ENCODE measurements at regions not wholly inside any gene's neighbourhood (a gene's known extent, or its start where the extent isn't known, plus 50 kb on each side); places are given as distances from the start of the nearest gene placed in this dataset.

GRCh38 chr11:44452827-44453572 is 112.5 kb upstream of the CD82 start:
- H3K4me3 ChIP-seq, result no peak overlapping the region
- no peak overlapping the region for H3K4me2 ChIP-seq
- DNase-seq (ENCODE audit: low read depth in 1 of 2, low spot score in 1 of 2) (no peak), ATAC-seq (no peak), FAIRE-seq (no peak)
- CTCF ChIA-PET, result interaction anchor here (1.2 kb wide), 1 partner anchor 140 kb away, joined by 3 read pairs; no protein-coding TSS in a partner anchor
- no peak for TF ChIP-seq HOXB13 (CRISPR knock-in tag; IDR thresholded peaks at IDR 0.05; ENCODE audit: low read depth)
- no peak for TF ChIP-seq ZNF302 (CRISPR knock-in tag; IDR thresholded peaks at IDR 0.05)
- WGBS (ENCODE audit: missing lambda C conversion rate), result 70% methylated on average over 9 of the region's 10 CpGs
- H3K4me1 ChIP-seq, result no peaks in the 10 kb centered on the region
- POLR2A ChIA-PET, result no interaction called here
- H3K9me3 ChIP-seq, result no peaks in the 10 kb centered on the region
- no peak overlapping the region for H3K27ac ChIP-seq

GRCh38 chr11:44453871-44454270 is 111.6 kb upstream of the CD82 start:
- H3K9me3 ChIP-seq, result no peaks in the 10 kb centered on the region
- H3K27ac ChIP-seq, result no peak overlapping the region
- no peak for TF ChIP-seq CBX8 (IDR thresholded peaks at IDR 0.05)
- no peak for TF ChIP-seq MYC (IDR thresholded peaks at IDR 0.05; ENCODE audit: borderline replicate concordance, low read length)
- no peak for TF ChIP-seq RCOR1 (IDR thresholded peaks at IDR 0.05; ENCODE audit: low read depth, low read length)
- TF ChIP-seq, protein P1, sequence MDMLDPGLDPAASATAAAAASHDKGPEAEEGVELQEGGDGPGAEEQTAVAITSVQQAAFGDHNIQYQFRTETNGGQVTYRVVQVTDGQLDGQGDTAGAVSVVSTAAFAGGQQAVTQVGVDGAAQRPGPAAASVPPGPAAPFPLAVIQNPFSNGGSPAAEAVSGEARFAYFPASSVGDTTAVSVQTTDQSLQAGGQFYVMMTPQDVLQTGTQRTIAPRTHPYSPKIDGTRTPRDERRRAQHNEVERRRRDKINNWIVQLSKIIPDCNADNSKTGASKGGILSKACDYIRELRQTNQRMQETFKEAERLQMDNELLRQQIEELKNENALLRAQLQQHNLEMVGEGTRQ (IDR thresholded peaks at IDR 0.05), result no peak
- TF ChIP-seq TP53 (CRISPR knock-in tag; IDR thresholded peaks at IDR 0.05), result no peak
- no peak for TF ChIP-seq HOXB13 (CRISPR knock-in tag; IDR thresholded peaks at IDR 0.05; ENCODE audit: low read depth)
- TF ChIP-seq JUNB (IDR thresholded peaks at IDR 0.05), result no peak
- no peak for TF ChIP-seq GATA3 (IDR thresholded peaks at IDR 0.05; ENCODE audit: borderline replicate concordance)
- no peak for TF ChIP-seq CHD4 (IDR thresholded peaks at IDR 0.05; ENCODE audit: borderline replicate concordance)
- TF ChIP-seq, protein P2, sequence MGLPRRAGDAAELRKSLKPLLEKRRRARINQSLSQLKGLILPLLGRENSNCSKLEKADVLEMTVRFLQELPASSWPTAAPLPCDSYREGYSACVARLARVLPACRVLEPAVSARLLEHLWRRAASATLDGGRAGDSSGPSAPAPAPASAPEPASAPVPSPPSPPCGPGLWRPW (IDR thresholded peaks at IDR 0.05), result no peak
- no peak for TF ChIP-seq FOSB (CRISPR knock-in tag; IDR thresholded peaks at IDR 0.05)
- TF ChIP-seq ZSCAN20 (CRISPR knock-in tag; IDR thresholded peaks at IDR 0.05), result no peak
- no peak for TF ChIP-seq FOSL2 (IDR thresholded peaks at IDR 0.05)
- TF ChIP-seq FOSL2 (CRISPR knock-in tag; IDR thresholded peaks at IDR 0.05), result no peak
- TF ChIP-seq POLR2A (IDR thresholded peaks at IDR 0.05; ENCODE audit: low read length), result no peak
- no peak for TF ChIP-seq RNF2 (IDR thresholded peaks at IDR 0.05; ENCODE audit: borderline replicate concordance, low read depth)
- TF ChIP-seq MAFK (IDR thresholded peaks at IDR 0.05; ENCODE audit: partially characterized antibody), result no peak
- no peak for TF ChIP-seq JUN (IDR thresholded peaks at IDR 0.05)
- no peak for TF ChIP-seq NFE2L2 (conservative IDR thresholded peaks at IDR 0.05; ENCODE audit: low read length)
- TF ChIP-seq, protein P3, sequence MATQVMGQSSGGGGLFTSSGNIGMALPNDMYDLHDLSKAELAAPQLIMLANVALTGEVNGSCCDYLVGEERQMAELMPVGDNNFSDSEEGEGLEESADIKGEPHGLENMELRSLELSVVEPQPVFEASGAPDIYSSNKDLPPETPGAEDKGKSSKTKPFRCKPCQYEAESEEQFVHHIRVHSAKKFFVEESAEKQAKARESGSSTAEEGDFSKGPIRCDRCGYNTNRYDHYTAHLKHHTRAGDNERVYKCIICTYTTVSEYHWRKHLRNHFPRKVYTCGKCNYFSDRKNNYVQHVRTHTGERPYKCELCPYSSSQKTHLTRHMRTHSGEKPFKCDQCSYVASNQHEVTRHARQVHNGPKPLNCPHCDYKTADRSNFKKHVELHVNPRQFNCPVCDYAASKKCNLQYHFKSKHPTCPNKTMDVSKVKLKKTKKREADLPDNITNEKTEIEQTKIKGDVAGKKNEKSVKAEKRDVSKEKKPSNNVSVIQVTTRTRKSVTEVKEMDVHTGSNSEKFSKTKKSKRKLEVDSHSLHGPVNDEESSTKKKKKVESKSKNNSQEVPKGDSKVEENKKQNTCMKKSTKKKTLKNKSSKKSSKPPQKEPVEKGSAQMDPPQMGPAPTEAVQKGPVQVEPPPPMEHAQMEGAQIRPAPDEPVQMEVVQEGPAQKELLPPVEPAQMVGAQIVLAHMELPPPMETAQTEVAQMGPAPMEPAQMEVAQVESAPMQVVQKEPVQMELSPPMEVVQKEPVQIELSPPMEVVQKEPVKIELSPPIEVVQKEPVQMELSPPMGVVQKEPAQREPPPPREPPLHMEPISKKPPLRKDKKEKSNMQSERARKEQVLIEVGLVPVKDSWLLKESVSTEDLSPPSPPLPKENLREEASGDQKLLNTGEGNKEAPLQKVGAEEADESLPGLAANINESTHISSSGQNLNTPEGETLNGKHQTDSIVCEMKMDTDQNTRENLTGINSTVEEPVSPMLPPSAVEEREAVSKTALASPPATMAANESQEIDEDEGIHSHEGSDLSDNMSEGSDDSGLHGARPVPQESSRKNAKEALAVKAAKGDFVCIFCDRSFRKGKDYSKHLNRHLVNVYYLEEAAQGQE (IDR thresholded peaks at IDR 0.05), result no peak
- no peak overlapping the region for H3K4me3 ChIP-seq
- ATAC-seq, result no peak
- POLR2A ChIA-PET, result no interaction called here
- no peak for DNase-seq (ENCODE audit: low read depth in 1 of 2, low spot score in 1 of 2)
- WGBS (ENCODE audit: missing lambda C conversion rate), result 87% methylated on average over 5 of the region's 5 CpGs
- FAIRE-seq, result no peak
- no peak overlapping the region for H3K4me2 ChIP-seq
- CTCF ChIA-PET, result no interaction called here
- no peaks in the 10 kb centered on the region for H3K4me1 ChIP-seq

- no peak for TF ChIP-seq JUNB (IDR thresholded peaks at IDR 0.05)
- Histone ChIP-seq H3K4me2 (no peak overlapping the region), H3K27ac (no peak overlapping the region), H3K9me3 (no peaks in the 10 kb centered on the region), H3K4me3 (no peak overlapping the region), H3K4me1 (no peaks in the 10 kb centered on the region)
- POLR2A ChIA-PET, result no interaction called here
- WGBS (ENCODE audit: missing lambda C conversion rate), result 58% methylated on average over 3 of the region's 4 CpGs
- CTCF ChIA-PET, result no interaction called here
- no peak for ATAC-seq
- FAIRE-seq, result no peak
- no peak for DNase-seq (ENCODE audit: low read depth in 1 of 2, low spot score in 1 of 2)
Observed at GRCh38 chr11:44454666-44455065, 110.8 kb upstream of the CD82 start.

Measured in A549 (cell line).